HG03342 (cell line): ENCODE measurements at regions not wholly inside any gene's neighbourhood (a gene's known extent, or its start where the extent isn't known, plus 50 kb on each side); places are given as distances from the start of the nearest gene placed in this dataset.

Experiments used
- ATAC-seq: cut with Tn5 transposase; IDR thresholded peaks from one replicate; pipeline ENCODE4 v1.9.1; 2021; ENCODE audit warnings: mild to moderate bottlenecking, moderate library complexity; ENCODE audit not compliant: unreplicated experiment

DNA sequence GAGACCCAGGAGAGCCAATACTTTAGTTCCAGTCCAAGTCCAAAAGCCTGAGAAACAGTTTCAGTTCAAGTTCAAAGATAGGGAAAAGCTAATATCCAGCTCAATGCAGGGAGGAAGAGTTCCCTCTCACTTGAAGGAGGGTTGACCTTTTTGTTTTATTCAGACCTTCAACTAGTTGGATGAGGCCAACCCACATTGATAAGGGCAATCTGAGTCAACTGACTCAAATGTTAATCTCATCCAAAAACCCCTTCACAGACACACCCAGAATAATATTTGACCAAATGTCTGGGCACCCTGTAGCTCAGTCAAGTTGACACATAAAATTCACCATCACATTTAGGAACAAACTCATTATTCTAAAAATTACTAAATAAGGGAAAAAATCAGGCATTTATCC lies 246.8 kb downstream of the METTL4 start:
- no peak for ATAC-seq

- no peak for ATAC-seq
Measured at GRCh38 chr18:2325308-2325849, 245.9 kb downstream of the METTL4 start.

DNA sequence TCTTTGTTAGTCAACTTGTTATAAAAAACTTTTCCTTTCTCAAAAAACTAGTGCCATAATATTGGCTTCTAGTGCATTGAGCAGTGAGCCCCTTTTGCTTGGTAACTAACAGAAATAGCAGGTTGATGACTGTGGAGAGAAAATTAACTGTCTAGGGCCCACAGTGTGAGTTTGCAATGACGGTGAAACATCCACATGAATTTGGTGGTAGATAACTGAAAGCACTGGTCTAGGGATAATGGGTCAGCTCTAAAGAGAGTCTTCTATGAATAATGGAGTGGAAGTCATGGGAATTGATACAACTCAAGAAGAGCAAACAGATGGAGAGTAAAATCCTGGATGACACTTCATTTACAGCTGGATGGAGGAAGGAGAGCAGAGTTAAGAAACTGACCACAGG lies 245.4 kb downstream of the METTL4 start:
- no peak for ATAC-seq

DNA sequence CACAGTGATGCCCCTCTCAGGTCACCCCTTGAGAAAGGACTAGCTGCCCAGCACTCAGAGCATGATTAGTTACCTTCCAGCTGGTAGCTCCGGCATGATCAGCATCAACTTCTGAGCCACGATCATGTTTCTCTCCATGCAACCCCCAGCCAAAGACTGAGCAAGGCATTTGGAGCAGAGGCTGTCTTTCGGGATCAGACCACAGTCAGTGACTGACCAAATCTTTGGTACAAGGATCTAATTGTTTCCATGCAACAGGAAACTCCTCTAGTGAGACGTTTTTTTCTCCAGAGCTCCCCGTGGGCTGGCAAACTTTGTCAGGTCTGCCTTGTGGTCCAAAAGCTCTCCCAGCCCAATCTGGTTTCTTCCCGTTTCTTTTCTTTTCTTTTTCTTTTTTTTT lies 244.3 kb downstream of the METTL4 start:
- ATAC-seq = no peak

- no peak for ATAC-seq
Measured at GRCh38 chr18:2330764-2331163, 240.5 kb downstream of the METTL4 start.

GRCh38 chr18:2331491-2331890 lies 239.8 kb downstream of the METTL4 start:
- no peak for ATAC-seq

DNA sequence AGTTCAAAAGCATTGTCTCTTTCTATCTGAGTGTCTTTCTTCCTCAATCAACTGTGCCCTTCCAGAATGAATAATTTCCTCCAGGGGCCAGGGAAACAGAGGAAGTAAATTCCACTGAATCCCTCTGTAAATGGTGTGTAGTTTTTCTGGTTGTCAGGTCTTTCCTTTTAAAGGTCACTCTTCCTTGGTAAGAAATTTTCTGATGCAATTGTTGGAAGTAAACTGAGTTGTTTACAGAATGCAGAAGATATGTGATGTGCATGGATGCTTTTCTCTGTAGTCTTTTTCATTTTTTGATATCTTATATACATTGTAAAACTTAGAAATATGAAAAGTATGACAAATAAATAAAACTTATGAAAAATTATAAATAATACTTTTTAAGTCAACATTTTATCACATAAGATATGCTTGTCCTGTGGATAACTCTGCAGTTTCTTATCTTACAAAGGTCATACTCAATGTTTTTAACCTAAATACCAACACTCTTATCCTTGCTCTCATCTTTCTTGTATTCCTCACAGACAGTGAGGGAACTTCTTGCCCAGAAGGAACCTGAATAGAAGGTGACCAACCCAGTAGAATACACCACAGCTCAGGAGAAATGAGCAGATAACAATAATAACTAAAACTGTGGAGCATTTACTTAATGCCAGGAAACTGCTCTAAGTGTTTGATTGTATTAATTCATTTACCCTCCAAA lies 234.5 kb downstream of the METTL4 start:
- no peak for ATAC-seq

- ATAC-seq = peak; percentile 89
Measured at GRCh38 chr18:2337552-2338141, 233.7 kb downstream of the METTL4 start.

GRCh38 chr18:2338601-2339000 lies 232.7 kb downstream of the METTL4 start:
- ATAC-seq = no peak

- no peak for ATAC-seq
Measured at GRCh38 chr18:2340335-2340734, 231.0 kb downstream of the METTL4 start.

- ATAC-seq = no peak
Measured at GRCh38 chr18:2348003-2348402, 223.3 kb downstream of the METTL4 start.

DNA sequence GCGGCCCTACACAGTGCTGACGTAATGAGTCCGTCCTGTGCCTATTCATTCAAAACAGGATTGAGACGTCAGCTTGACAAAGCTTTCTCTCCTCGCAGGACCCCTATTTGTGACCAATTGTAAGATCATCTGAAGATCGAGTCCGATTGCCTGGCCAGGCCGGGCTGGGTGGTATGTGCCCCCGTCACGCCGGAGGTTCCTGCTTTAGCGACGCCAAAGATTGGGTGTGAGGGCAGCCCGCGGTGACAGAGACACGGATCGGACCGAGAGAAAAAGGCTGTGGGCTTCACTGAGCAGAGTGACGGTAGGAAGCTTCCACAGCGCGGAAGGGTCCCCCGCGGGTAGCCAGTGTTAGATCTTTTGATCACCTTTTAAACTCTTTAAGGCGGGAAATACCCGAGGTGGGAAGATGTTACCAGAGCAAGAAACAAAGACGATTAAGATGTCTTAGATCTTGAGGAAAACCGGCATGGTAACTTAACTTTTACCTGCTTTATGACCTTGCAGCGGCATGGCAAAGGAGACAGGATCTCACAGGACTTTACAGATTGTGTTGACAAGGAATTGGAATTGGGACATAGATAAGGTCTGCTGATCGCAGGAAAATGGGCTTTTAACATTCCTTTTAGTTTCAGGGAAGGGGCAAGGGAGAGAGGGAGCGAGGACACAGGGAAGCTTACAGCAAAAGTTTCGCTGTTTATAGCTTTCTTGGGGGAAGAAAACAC lies 220.0 kb downstream of the METTL4 start:
- no peak for ATAC-seq

GRCh38 chr18:2354292-2354691 lies 217.0 kb downstream of the METTL4 start:
- ATAC-seq = peak; percentile 62

DNA sequence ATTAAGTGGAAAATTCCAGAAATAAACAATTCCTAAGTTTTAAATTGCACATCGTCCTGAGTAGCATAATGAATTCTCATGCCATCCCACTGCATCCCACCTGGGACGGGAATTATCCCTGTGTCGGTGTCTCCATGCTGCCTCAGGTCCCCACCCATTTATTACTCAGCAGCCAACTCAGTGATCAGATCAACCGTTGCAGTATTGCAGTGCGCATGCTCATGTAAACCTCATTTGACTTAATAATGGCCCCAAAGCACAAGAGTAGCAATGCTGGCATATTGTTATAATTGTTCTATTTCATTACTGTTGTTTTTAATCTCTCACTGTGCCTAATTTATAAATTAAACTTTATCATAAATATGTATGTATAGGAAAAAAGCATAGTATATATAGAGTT lies 214.4 kb downstream of the METTL4 start:
- no peak for ATAC-seq

DNA sequence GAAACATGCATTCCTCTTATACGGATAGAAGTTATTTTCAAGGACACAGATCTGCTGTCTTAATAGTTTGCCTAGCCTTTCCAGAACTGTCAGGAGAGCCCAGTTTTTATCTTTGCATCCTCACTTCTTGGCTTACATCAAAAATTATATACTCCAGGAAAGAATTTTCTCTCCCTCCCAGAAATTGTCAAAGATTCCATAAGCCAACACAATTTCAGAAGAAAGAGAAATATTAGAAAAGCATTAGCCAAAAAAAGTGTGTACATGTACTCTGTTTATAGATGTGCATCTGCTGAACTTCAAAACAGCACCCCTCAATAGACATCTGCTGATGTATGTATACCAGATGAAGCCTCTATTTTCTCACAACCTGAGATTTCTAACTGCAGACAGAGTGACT lies 210.4 kb downstream of the METTL4 start:
- no peak for ATAC-seq

DNA sequence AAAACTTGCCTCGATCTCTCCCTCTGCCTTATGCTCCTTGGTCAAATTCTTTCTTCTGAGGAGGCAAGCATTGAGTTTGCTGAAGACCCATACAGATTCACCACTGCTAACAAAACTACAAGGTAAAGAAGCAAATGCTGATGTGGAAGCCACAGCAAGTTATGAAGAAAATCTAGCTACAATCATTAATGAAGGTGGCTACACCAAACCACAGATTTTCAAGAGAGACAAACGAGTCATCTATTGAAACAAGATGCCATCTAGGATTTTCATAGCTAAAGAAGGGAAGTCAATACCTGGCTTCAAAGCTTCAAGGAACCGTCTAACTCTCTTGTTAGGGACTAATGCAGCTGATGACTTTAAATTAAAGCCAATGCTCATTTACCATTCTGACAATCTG lies 203.2 kb downstream of the METTL4 start:
- no peak for ATAC-seq

DNA sequence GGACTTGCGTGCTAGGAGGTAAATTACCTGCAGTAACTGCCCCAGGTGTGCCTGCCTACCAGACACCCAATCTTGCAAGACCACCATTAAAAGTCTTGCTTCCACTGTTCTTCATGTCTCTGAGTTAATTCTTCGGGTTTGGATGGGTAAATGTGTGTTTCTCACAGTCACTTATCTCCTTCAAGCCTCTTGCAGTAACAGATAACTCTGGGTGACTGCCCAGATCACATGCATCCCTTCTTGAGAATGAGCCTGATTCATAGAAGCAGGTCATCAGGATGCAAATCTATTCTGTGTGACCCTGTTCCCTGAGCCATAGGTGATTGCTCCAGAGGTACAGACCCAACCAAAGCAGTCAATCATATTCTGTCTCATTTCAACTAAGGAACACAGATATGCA lies 194.6 kb downstream of the METTL4 start:
- no peak for ATAC-seq

DNA sequence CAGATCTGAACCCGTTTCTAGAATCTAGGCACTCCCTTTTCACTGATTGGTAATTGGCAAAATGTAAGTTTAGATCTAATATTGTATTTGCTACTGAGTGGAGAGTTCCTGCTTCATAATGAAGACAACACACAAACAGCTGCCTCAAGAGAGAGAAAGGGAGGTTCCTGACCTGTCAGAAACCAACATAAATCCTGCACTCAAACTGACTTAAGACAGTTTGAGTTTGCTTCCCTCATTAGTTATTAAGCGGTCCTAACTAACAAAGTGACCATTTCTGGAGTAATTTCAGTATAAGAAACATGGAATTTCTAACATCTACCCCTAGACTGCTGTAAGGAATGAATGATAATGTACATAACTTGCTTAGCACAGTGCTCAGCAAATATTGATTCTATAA lies 191.2 kb downstream of the METTL4 start:
- no peak for ATAC-seq

- no peak for ATAC-seq
Measured at GRCh38 chr18:2381539-2381938, 189.8 kb downstream of the METTL4 start.

DNA sequence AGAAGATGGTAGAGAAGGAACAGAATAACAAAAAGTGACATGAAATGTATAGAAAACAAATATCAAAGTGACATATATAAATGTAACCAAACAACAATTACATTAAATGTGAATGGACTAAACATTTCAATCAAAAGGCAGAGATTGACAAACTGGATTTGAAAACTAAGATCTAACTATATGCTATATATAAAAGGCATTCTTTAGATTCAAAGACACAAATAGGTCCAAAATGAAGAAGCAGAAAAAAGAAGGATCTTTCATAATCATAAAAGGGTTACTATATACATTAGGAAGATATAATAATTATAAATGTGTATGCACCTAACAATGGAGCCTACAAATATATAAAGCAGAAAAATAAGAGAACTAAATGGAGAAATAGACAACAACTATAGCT lies 183.7 kb downstream of the METTL4 start:
- ATAC-seq = no peak

GRCh38 chr18:2390158-2390557 lies 181.1 kb downstream of the METTL4 start:
- no peak for ATAC-seq

GRCh38 chr18:2391470-2391869 lies 179.8 kb downstream of the METTL4 start:
- ATAC-seq = no peak
